Caco-2 (cell line): ENCODE measurements at regions not wholly inside any gene's neighbourhood (a gene's known extent, or its start where the extent isn't known, plus 50 kb on each side); places are given as distances from the start of the nearest gene placed in this dataset.
"Not testable (repeated sequence)": the region's sequence is repeated elsewhere in the genome, so short reads cannot be mapped to it uniquely, and the experiment has no call there.

ENCODE experiments used
- BruUV-seq: library from RNA; stranded (reverse); fragments of 400-500 nt; replicated peaks from 2 replicates; lab custom pipeline; 2021; lab: Mats Ljungman, UMichigan
- CTCF ChIA-PET: fragments of 300-600 bp; sonication (Branson Sonifier 250); formaldehyde crosslinking; loops from one replicate; lab custom pipeline; 2022; ENCODE audit warnings: antibody characterized with exemption; lab: Charles Lee
- POLR2A ChIA-PET: fragments of 300-600 bp; sonication (Branson Sonifier 250); formaldehyde crosslinking; loops from one replicate; lab custom pipeline; 2022; ENCODE audit warnings: antibody characterized with exemption; lab: Charles Lee
- DNase-seq, 2 experiments: peaks; one replicate each; pipeline versions ENCODE4 v3.0.0 to v3.0.0-alpha.2; 2020 to 2022
- H3K27me3 ChIP-seq: replicated peaks from 2 replicates; pipeline ENCODE4 v1.6.0; 2011; ENCODE audit warnings: low read length; ENCODE audit not compliant: control insufficient read depth, insufficient read depth
- H3K36me3 ChIP-seq: 2 replicates; pipeline ENCODE4 v1.5.1; 2011; ENCODE audit warnings: low read length; ENCODE audit not compliant: control insufficient read depth, insufficient read depth
- H3K4me1 ChIP-seq: fragments of 250-450 bp; sonication (Bioruptor Pico); 2 replicates; pipeline ENCODE4 v1.5.1; 2020; ENCODE audit warnings: mild to moderate bottlenecking
- H3K4me3 ChIP-seq: 2 replicates; pipeline ENCODE4 v1.5.1; 2011; ENCODE audit warnings: low read depth, mild to moderate bottlenecking, control low read depth, low read length
- H3K9me3 ChIP-seq: fragments of 250-450 bp; sonication (Bioruptor Pico); 2 replicates; pipeline ENCODE4 v1.5.1; 2020; ENCODE audit warnings: mild to moderate bottlenecking, moderate library complexity
- H3K27ac Mint-ChIP-seq: one replicate; pipeline ENCODE4 v1.8.0; 2022; ENCODE audit warnings: mixed read lengths; ENCODE audit not compliant: unreplicated experiment
- H3K27me3 Mint-ChIP-seq: one replicate; pipeline ENCODE4 v1.8.0; 2022; ENCODE audit warnings: mixed read lengths; ENCODE audit not compliant: insufficient read depth, unreplicated experiment
- H3K36me3 Mint-ChIP-seq: one replicate; pipeline ENCODE4 v1.8.0; 2022; ENCODE audit warnings: mild to moderate bottlenecking, mixed read lengths; ENCODE audit not compliant: insufficient read depth, unreplicated experiment
- H3K4me1 Mint-ChIP-seq: one replicate; pipeline ENCODE4 v1.8.0; 2022; ENCODE audit warnings: low read depth, mixed read lengths; ENCODE audit not compliant: unreplicated experiment
- H3K4me3 Mint-ChIP-seq: one replicate; pipeline ENCODE4 v1.8.0; 2022; ENCODE audit warnings: mild to moderate bottlenecking, moderate library complexity, mixed read lengths; ENCODE audit not compliant: unreplicated experiment
- H3K9me3 Mint-ChIP-seq: one replicate; pipeline ENCODE4 v1.8.0; 2022; ENCODE audit warnings: mixed read lengths; ENCODE audit not compliant: unreplicated experiment
- CTCF ChIP-seq, 2 experiments: fragments of 200-600 bp in 1 of 2; IDR thresholded peaks; 1 replicate in 1 of 2; 2 replicates in 1 of 2; pipeline versions ENCODE4 v1.5.1 to v1.8.0; 2011 to 2022; ENCODE audit warnings: antibody characterized with exemption in 1 of 2, control low read depth in 1 of 2, inconsistent platforms in 1 of 2, low read depth in 1 of 2, low read length in 1 of 2, mild to moderate bottlenecking in 1 of 2, moderate library complexity in 1 of 2; ENCODE audit not compliant: insufficient read depth in 1 of 2, severe bottlenecking in 1 of 2, unreplicated experiment in 1 of 2
- intact Hi-C: fragments of 100-400 bp; cut with micrococcal nuclease; formaldehyde crosslinking; loops from one replicate; pipeline ENCODE4 v1.10.0; 2022; ENCODE audit not compliant: unreplicated experiment

GRCh38 chr12:131387281-131388163 lies 323.4 kb upstream of the SFSWAP start:
- CTCF ChIA-PET: no interaction called here
- Mint-ChIP-seq H3K27me3 (peaks cover 12% of the 10 kb centered on the region), H3K4me3 (no peak overlapping the region), H3K36me3 (no peaks in the 10 kb centered on the region), H3K4me1 (no peaks in the 10 kb centered on the region), H3K9me3 (no peaks in the 10 kb centered on the region), H3K27ac (no peak overlapping the region)
- Histone ChIP-seq H3K9me3 (no peaks in the 10 kb centered on the region), H3K36me3 (no peaks in the 10 kb centered on the region), H3K27me3 (no peaks in the 10 kb centered on the region), H3K4me1 (no peaks in the 10 kb centered on the region), H3K4me3 (no peak overlapping the region)
- DNase-seq: no peak
- POLR2A ChIA-PET: no interaction called here
- BruUV-seq: no TSS peak
- intact Hi-C loops: no loop called here
- no peak for TF ChIP-seq CTCF (IDR thresholded peaks at IDR 0.05; ENCODE audit: insufficient read depth in 1 of 2, low read depth in 1 of 2, low read length in 1 of 2, severe bottlenecking in 1 of 2, unreplicated experiment in 1 of 2)

- H3K4me1 ChIP-seq, POLR2A ChIA-PET, intact Hi-C loops, H3K4me3 ChIP-seq, DNase-seq, H3K9me3 Mint-ChIP-seq, BruUV-seq, H3K4me3 Mint-ChIP-seq, H3K36me3 Mint-ChIP-seq, H3K27ac Mint-ChIP-seq, H3K36me3 ChIP-seq, H3K4me1 Mint-ChIP-seq, H3K27me3 Mint-ChIP-seq, H3K27me3 ChIP-seq, CTCF ChIA-PET, H3K9me3 ChIP-seq: not testable (repeated sequence)
Observed at GRCh38 chr12:131388164-131389053, 322.5 kb upstream of the SFSWAP start.

GRCh38 chr12:131389054-131390013 lies 321.6 kb upstream of the SFSWAP start:
- peaks cover 7% of the 10 kb centered on the region for H3K27me3 Mint-ChIP-seq
- H3K9me3 ChIP-seq: no peaks in the 10 kb centered on the region
- CTCF ChIA-PET: no interaction called here
- no peaks in the 10 kb centered on the region for H3K4me1 Mint-ChIP-seq
- no peak for TF ChIP-seq CTCF (IDR thresholded peaks at IDR 0.05; ENCODE audit: insufficient read depth in 1 of 2, low read depth in 1 of 2, low read length in 1 of 2, severe bottlenecking in 1 of 2, unreplicated experiment in 1 of 2)
- POLR2A ChIA-PET: no interaction called here
- DNase-seq: no peak
- no peak overlapping the region for H3K27ac Mint-ChIP-seq
- no TSS peak for BruUV-seq
- intact Hi-C loops: no loop called here
- no peaks in the 10 kb centered on the region for H3K36me3 ChIP-seq
- H3K4me3 ChIP-seq: no peak overlapping the region
- H3K9me3 Mint-ChIP-seq: no peaks in the 10 kb centered on the region
- H3K4me3 Mint-ChIP-seq: no peak overlapping the region
- no peaks in the 10 kb centered on the region for H3K4me1 ChIP-seq
- no peaks in the 10 kb centered on the region for H3K36me3 Mint-ChIP-seq
- H3K27me3 ChIP-seq: no peaks in the 10 kb centered on the region
